ENCODE measurements at regions not wholly inside any gene's neighbourhood (a gene's known extent, or its start where the extent isn't known, plus 50 kb on each side); places are given as distances from the start of the nearest gene placed in this dataset.

GRCh38 chr2:75337619-75338018 lies 138.3 kb upstream of the TACR1 start:
- H3K4me3 ChIP-seq (ENCODE audit: low read length in 2 of 2) = no peak overlapping the region
- no peak overlapping the region for H2BK5ac ChIP-seq (ENCODE audit: low read length)
- H3K18ac ChIP-seq (ENCODE audit: low read length) = no peak overlapping the region
- H2BK15ac ChIP-seq (ENCODE audit: low read length) = no peak overlapping the region
- peaks cover 0 to 2% of the 10 kb centered on the region in 2 donors for H3K4me1 ChIP-seq (ENCODE audit: control insufficient read depth in 2 of 2, insufficient read depth in 1 of 2, low read depth in 1 of 2, low read length in 2 of 2)
- H3K4ac ChIP-seq (ENCODE audit: low read length) = no peak overlapping the region
- H3K36me3 ChIP-seq (replicated peaks in 1 of 2; ENCODE audit: control insufficient read depth in 2 of 2, insufficient read depth in 2 of 2, low read length in 2 of 2) = no peaks in the 10 kb centered on the region
- H3K9me3 ChIP-seq (replicated peaks in 1 of 2; ENCODE audit: control insufficient read depth in 2 of 2, insufficient read depth in 1 of 2, low read depth in 1 of 2, low read length in 2 of 2) = no peaks in the 10 kb centered on the region
- H2BK120ac ChIP-seq (ENCODE audit: low read depth, low read length) = no peak overlapping the region
- no peak overlapping the region for H4K8ac ChIP-seq (ENCODE audit: low read depth, low read length)
- no CpG with 5 or more reads among the region's 3 CpGs for WGBS, 2 donors (ENCODE audit: extremely low coverage in 2 of 2, insufficient read length in 2 of 2, insufficient replicate concordance in 1 of 2)
- no peak overlapping the region for H3K23ac ChIP-seq (ENCODE audit: low read depth, low read length, poor library complexity)
- no peak for DNase-seq (ENCODE audit: low spot score)
- no peak overlapping the region for H2BK12ac ChIP-seq (ENCODE audit: low read length)
- H2AK5ac ChIP-seq (ENCODE audit: low read depth, low read length) = no peak overlapping the region
- no peaks in the 10 kb centered on the region for H3K27me3 ChIP-seq (ENCODE audit: control insufficient read depth in 3 of 3, insufficient read depth in 3 of 3, low read depth in 1 of 3, low read length in 3 of 3)
- no peak overlapping the region for H3K9ac ChIP-seq (ENCODE audit: low read depth, low read length, poor library complexity)
- H3K14ac ChIP-seq (ENCODE audit: low read length) = no peak overlapping the region
- H3K4me2 ChIP-seq (ENCODE audit: insufficient read depth, low read length, poor library complexity, severe bottlenecking) = no peak overlapping the region
- no peak overlapping the region for H3K27ac ChIP-seq (replicated peaks; ENCODE audit: low read length)
- no peak overlapping the region for H4K91ac ChIP-seq (ENCODE audit: low read depth, low read length, poor library complexity)
- no peaks in the 10 kb centered on the region for H3K79me1 ChIP-seq (ENCODE audit: low read depth, low read length)
- H2AFZ ChIP-seq (ENCODE audit: low read length) = no peak overlapping the region

GRCh38 chr2:75337016-75337415 lies 137.7 kb upstream of the TACR1 start:
- H3K14ac ChIP-seq (ENCODE audit: low read length) = no peak overlapping the region
- no peak overlapping the region for H4K91ac ChIP-seq (ENCODE audit: low read depth, low read length, poor library complexity)
- no peak overlapping the region for H3K18ac ChIP-seq (ENCODE audit: low read length)
- WGBS, 2 donors (ENCODE audit: extremely low coverage in 2 of 2, insufficient read length in 2 of 2, insufficient replicate concordance in 1 of 2) = no CpG with 5 or more reads among the region's 5 CpGs
- no peak for DNase-seq (ENCODE audit: low spot score)
- H2BK12ac ChIP-seq (ENCODE audit: low read length) = no peak overlapping the region
- H3K79me1 ChIP-seq (ENCODE audit: low read depth, low read length) = no peaks in the 10 kb centered on the region
- no peak overlapping the region for H3K23ac ChIP-seq (ENCODE audit: low read depth, low read length, poor library complexity)
- H3K4me1 ChIP-seq (ENCODE audit: control insufficient read depth in 2 of 2, insufficient read depth in 1 of 2, low read depth in 1 of 2, low read length in 2 of 2) = peaks cover 0 to under 1% of the 10 kb centered on the region in 2 donors
- no peak overlapping the region for H3K4me3 ChIP-seq (ENCODE audit: low read length in 2 of 2)
- no peak overlapping the region for H3K9ac ChIP-seq (ENCODE audit: low read depth, low read length, poor library complexity)
- H2AFZ ChIP-seq (ENCODE audit: low read length) = no peak overlapping the region
- no peak overlapping the region for H3K4me2 ChIP-seq (ENCODE audit: insufficient read depth, low read length, poor library complexity, severe bottlenecking)
- H3K9me3 ChIP-seq (replicated peaks in 1 of 2; ENCODE audit: control insufficient read depth in 2 of 2, insufficient read depth in 1 of 2, low read depth in 1 of 2, low read length in 2 of 2) = no peaks in the 10 kb centered on the region
- H3K27ac ChIP-seq (replicated peaks; ENCODE audit: low read length) = no peak overlapping the region
- no peak overlapping the region for H2BK5ac ChIP-seq (ENCODE audit: low read length)
- H2BK15ac ChIP-seq (ENCODE audit: low read length) = no peak overlapping the region
- no peak overlapping the region for H2BK120ac ChIP-seq (ENCODE audit: low read depth, low read length)
- H3K4ac ChIP-seq (ENCODE audit: low read length) = no peak overlapping the region
- H4K8ac ChIP-seq (ENCODE audit: low read depth, low read length) = no peak overlapping the region
- no peaks in the 10 kb centered on the region for H3K36me3 ChIP-seq (replicated peaks in 1 of 2; ENCODE audit: control insufficient read depth in 2 of 2, insufficient read depth in 2 of 2, low read length in 2 of 2)
- no peak overlapping the region for H2AK5ac ChIP-seq (ENCODE audit: low read depth, low read length)
- H3K27me3 ChIP-seq (ENCODE audit: control insufficient read depth in 3 of 3, insufficient read depth in 3 of 3, low read depth in 1 of 3, low read length in 3 of 3) = no peaks in the 10 kb centered on the region

- Histone ChIP-seq H3K79me1 (ENCODE audit: low read depth, low read length) (no peaks in the 10 kb centered on the region), H3K36me3 (replicated peaks in 1 of 2; ENCODE audit: control insufficient read depth in 2 of 2, insufficient read depth in 2 of 2, low read length in 2 of 2) (no peaks in the 10 kb centered on the region), H3K23ac (ENCODE audit: low read depth, low read length, poor library complexity) (no peak overlapping the region), H3K4me1 (ENCODE audit: control insufficient read depth in 2 of 2, insufficient read depth in 1 of 2, low read depth in 1 of 2, low read length in 2 of 2) (no peaks in the 10 kb centered on the region), H3K9ac (ENCODE audit: low read depth, low read length, poor library complexity) (no peak overlapping the region), H3K9me3 (replicated peaks in 1 of 2; ENCODE audit: control insufficient read depth in 2 of 2, insufficient read depth in 1 of 2, low read depth in 1 of 2, low read length in 2 of 2) (no peaks in the 10 kb centered on the region), H3K27me3 (ENCODE audit: control insufficient read depth in 3 of 3, insufficient read depth in 3 of 3, low read depth in 1 of 3, low read length in 3 of 3) (no peaks in the 10 kb centered on the region), H3K4me3 (ENCODE audit: low read length in 2 of 2) (no peak overlapping the region), H3K14ac (ENCODE audit: low read length) (no peak overlapping the region), H4K91ac (ENCODE audit: low read depth, low read length, poor library complexity) (no peak overlapping the region), H2BK120ac (ENCODE audit: low read depth, low read length) (no peak overlapping the region), H3K18ac (ENCODE audit: low read length) (no peak overlapping the region), H3K4ac (ENCODE audit: low read length) (no peak overlapping the region), H2BK15ac (ENCODE audit: low read length) (no peak overlapping the region), H3K27ac (replicated peaks; ENCODE audit: low read length) (no peak overlapping the region), H2AK5ac (ENCODE audit: low read depth, low read length) (no peak overlapping the region), H4K8ac (ENCODE audit: low read depth, low read length) (no peak overlapping the region), H2BK12ac (ENCODE audit: low read length) (no peak overlapping the region), H2AFZ (ENCODE audit: low read length) (no peak overlapping the region), H3K4me2 (ENCODE audit: insufficient read depth, low read length, poor library complexity, severe bottlenecking) (no peak overlapping the region), H2BK5ac (ENCODE audit: low read length) (no peak overlapping the region)
- no CpG with 5 or more reads among the region's 3 CpGs for WGBS, 2 donors (ENCODE audit: extremely low coverage in 2 of 2, insufficient read length in 2 of 2, insufficient replicate concordance in 1 of 2)
- no peak for DNase-seq (ENCODE audit: low spot score)
Measured at GRCh38 chr2:75336451-75336850, 137.1 kb upstream of the TACR1 start.

- Histone ChIP-seq H4K91ac (ENCODE audit: low read depth, low read length, poor library complexity) (no peak overlapping the region), H2BK120ac (ENCODE audit: low read depth, low read length) (no peak overlapping the region), H2AK5ac (ENCODE audit: low read depth, low read length) (no peak overlapping the region), H2BK12ac (ENCODE audit: low read length) (no peak overlapping the region), H3K4me1 (ENCODE audit: control insufficient read depth in 2 of 2, insufficient read depth in 1 of 2, low read depth in 1 of 2, low read length in 2 of 2) (no peaks in the 10 kb centered on the region), H2BK15ac (ENCODE audit: low read length) (no peak overlapping the region), H3K4me2 (ENCODE audit: insufficient read depth, low read length, poor library complexity, severe bottlenecking) (no peak overlapping the region), H3K14ac (ENCODE audit: low read length) (no peak overlapping the region), H3K4me3 (ENCODE audit: low read length in 2 of 2) (no peak overlapping the region), H3K79me1 (ENCODE audit: low read depth, low read length) (no peaks in the 10 kb centered on the region), H3K9me3 (replicated peaks in 1 of 2; ENCODE audit: control insufficient read depth in 2 of 2, insufficient read depth in 1 of 2, low read depth in 1 of 2, low read length in 2 of 2) (no peaks in the 10 kb centered on the region), H3K27me3 (ENCODE audit: control insufficient read depth in 3 of 3, insufficient read depth in 3 of 3, low read depth in 1 of 3, low read length in 3 of 3) (no peaks in the 10 kb centered on the region), H2BK5ac (ENCODE audit: low read length) (no peak overlapping the region), H3K9ac (ENCODE audit: low read depth, low read length, poor library complexity) (no peak overlapping the region), H3K27ac (replicated peaks; ENCODE audit: low read length) (no peak overlapping the region), H4K8ac (ENCODE audit: low read depth, low read length) (no peak overlapping the region), H3K4ac (ENCODE audit: low read length) (no peak overlapping the region), H3K18ac (ENCODE audit: low read length) (no peak overlapping the region), H2AFZ (ENCODE audit: low read length) (no peak overlapping the region), H3K36me3 (replicated peaks in 1 of 2; ENCODE audit: control insufficient read depth in 2 of 2, insufficient read depth in 2 of 2, low read length in 2 of 2) (no peaks in the 10 kb centered on the region), H3K23ac (ENCODE audit: low read depth, low read length, poor library complexity) (no peak overlapping the region)
- WGBS, 2 donors (ENCODE audit: extremely low coverage in 2 of 2, insufficient read length in 2 of 2, insufficient replicate concordance in 1 of 2) = no CpG with 5 or more reads among the region's 6 CpGs
- no peak for DNase-seq (ENCODE audit: low spot score)
Measured at GRCh38 chr2:75334076-75334475, 134.8 kb upstream of the TACR1 start.
